HCT116 (cell line): ENCODE measurements at regions not wholly inside any gene's neighbourhood (a gene's known extent, or its start where the extent isn't known, plus 50 kb on each side); places are given as distances from the start of the nearest gene placed in this dataset.

ENCODE experiments used
- ATAC-seq: fragments of 200-7000 bp; cut with Tn5 transposase; 2 replicates; pipeline ENCODE4 v1.9.1; 2020; ENCODE audit warnings: mild to moderate bottlenecking, moderate library complexity
- BruUV-seq: library from RNA; stranded (reverse); fragments of 400-500 nt; replicated peaks from 2 replicates; lab custom pipeline; 2021; lab: Mats Ljungman, UMichigan
- CTCF ChIA-PET: fragments of 300-600 bp; sonication (Branson Sonifier 250); formaldehyde crosslinking; loops from one replicate; lab custom pipeline; 2021; ENCODE audit warnings: antibody characterized with exemption; lab: Charles Lee
- POLR2A ChIA-PET: fragments of 300-600, 350-600 bp; sonication (Branson Sonifier 250); formaldehyde crosslinking; loops from one replicate; lab custom pipeline; 2021; ENCODE audit warnings: antibody characterized with exemption; lab: Charles Lee
- RAD21 ChIA-PET, 2 experiments: fragments of 300-600 bp; sonication (Branson Sonifier 250); formaldehyde crosslinking; loops; one replicate each; lab custom pipeline; 2023; ENCODE audit warnings: low total read pairs in 2 of 2; ENCODE audit not compliant: uncharacterized antibody in 2 of 2, unreplicated experiment in 2 of 2, low non-redundant PET in 1 of 2; lab: Charles Lee
- DNase-seq: peaks from one replicate; pipeline ENCODE4 v3.0.0-alpha.2; 2010; ENCODE audit warnings: low read depth, low spot score
- H2AFZ ChIP-seq: fragments of 200-600 bp; shearing (Covaris generic), sonication (generic); 2 replicates; pipeline ENCODE4 v1.6.1; 2017; ENCODE audit warnings: low read depth, mixed run types, mixed read lengths, antibody characterized with exemption, low read length; ENCODE audit not compliant: poor library complexity, severe bottlenecking
- H3K27ac ChIP-seq: 2 replicates; pipeline ENCODE4 v1.5.1; 2012; ENCODE audit warnings: low read depth, low read length
- H3K27me3 ChIP-seq: fragments of 200-600 bp; sonication (generic); 2 replicates; pipeline ENCODE4 v1.6.1; 2016; ENCODE audit warnings: mixed run types, low read length, mixed read lengths; ENCODE audit not compliant: insufficient read depth
- H3K36me3 ChIP-seq, 2 experiments: fragments of 200-500 bp in 1 of 2; fragments of 200-600 bp in 1 of 2; sonication (Bioruptor generic) in 1 of 2; sonication (generic) in 1 of 2; 2 replicates each; pipeline versions ENCODE4 v1.5.1 to v1.6.1; 2014 to 2016; ENCODE audit warnings: low read length in 2 of 2, inconsistent platforms in 1 of 2, mixed read lengths in 1 of 2, mixed run types in 1 of 2; ENCODE audit not compliant: insufficient read depth in 2 of 2, control insufficient read depth in 1 of 2
- H3K4me1 ChIP-seq, 2 experiments: fragments of 200-600 bp in 1 of 2; sonication (generic) in 1 of 2; 2 replicates each; pipeline versions ENCODE4 v1.5.1 to v1.6.1; 2012 to 2017; ENCODE audit warnings: low read length in 2 of 2, inconsistent platforms in 1 of 2, mild to moderate bottlenecking in 1 of 2, mixed read lengths in 1 of 2, mixed run types in 1 of 2, moderate library complexity in 1 of 2; ENCODE audit not compliant: insufficient read depth in 2 of 2, control insufficient read depth in 1 of 2
- H3K4me2 ChIP-seq: fragments of 200-600 bp; sonication (generic); 2 replicates; pipeline ENCODE4 v1.6.1; 2017; ENCODE audit warnings: mixed run types, low read length, mixed read lengths
- H3K4me3 ChIP-seq, 2 experiments: fragments of 200-600 bp in 1 of 2; sonication (generic) in 1 of 2; replicated peaks in 1 of 2; 2 replicates each; pipeline ENCODE4 v1.5.1; 2011 to 2016; ENCODE audit warnings: low read length in 2 of 2, control low read depth in 1 of 2, low read depth in 1 of 2, mild to moderate bottlenecking in 1 of 2, mixed read lengths in 1 of 2, mixed run types in 1 of 2
- H3K79me2 ChIP-seq: fragments of 200-600 bp; sonication (generic); 2 replicates; pipeline ENCODE4 v1.6.1; 2017; ENCODE audit warnings: mild to moderate bottlenecking, mixed run types, low read length, moderate library complexity, mixed read lengths; ENCODE audit not compliant: insufficient read depth
- H3K9ac ChIP-seq: fragments of 200-600 bp; sonication (generic); 2 replicates; pipeline ENCODE4 v1.6.1; 2016; ENCODE audit warnings: low read length, mixed read lengths
- H3K9me2 ChIP-seq: fragments of 200-600 bp; sonication (generic), shearing (Covaris generic); 2 replicates; pipeline ENCODE4 v1.6.1; 2017; ENCODE audit warnings: mixed run types, mild to moderate bottlenecking, moderate library complexity; ENCODE audit not compliant: insufficient read depth
- H3K9me3 ChIP-seq, 2 experiments: fragments of 200-500 bp in 1 of 2; fragments of 200-600 bp in 1 of 2; sonication (Bioruptor generic) in 1 of 2; sonication (generic) in 1 of 2; 2 replicates each; pipeline ENCODE4 v1.6.1; 2014 to 2017; ENCODE audit warnings: low read length in 2 of 2, mixed read lengths in 2 of 2, inconsistent platforms in 1 of 2, low read depth in 1 of 2, mild to moderate bottlenecking in 1 of 2, mixed run types in 1 of 2, moderate library complexity in 1 of 2; ENCODE audit not compliant: control insufficient read depth in 1 of 2, insufficient read depth in 1 of 2
- H4K20me1 ChIP-seq: fragments of 200-600 bp; sonication (generic), shearing (Covaris generic); 2 replicates; pipeline ENCODE4 v1.6.1; 2017; ENCODE audit warnings: mixed run types, mild to moderate bottlenecking, moderate library complexity; ENCODE audit not compliant: insufficient read depth
- CBX3 ChIP-seq: IDR thresholded peaks from 2 replicates; pipeline ENCODE4 v1.6.1; 2012; ENCODE audit warnings: low read depth
- CEBPB ChIP-seq: IDR thresholded peaks from 2 replicates; pipeline ENCODE4 v1.6.1; 2012; ENCODE audit warnings: low read depth
- EGR1 ChIP-seq: IDR thresholded peaks from 2 replicates; pipeline ENCODE4 v1.6.1; 2012; ENCODE audit warnings: low read depth
- ELF1 ChIP-seq: IDR thresholded peaks from 2 replicates; pipeline ENCODE4 v1.6.1; 2012; ENCODE audit warnings: low read depth, borderline replicate concordance
- EZH2 ChIP-seq: fragments of 200-600 bp; sonication (generic); IDR thresholded peaks from 2 replicates; pipeline ENCODE4 v1.6.1; 2017; ENCODE audit warnings: antibody characterized with exemption, mixed run types
- EZH2phosphoT487 ChIP-seq: fragments of 200-600 bp; IDR thresholded peaks from 2 replicates; pipeline ENCODE4 v1.6.1; 2018; ENCODE audit warnings: antibody characterized with exemption, borderline replicate concordance
- FOSL1 ChIP-seq: IDR thresholded peaks from 2 replicates; pipeline ENCODE4 v1.6.1; 2012; ENCODE audit warnings: low read depth
- JUND ChIP-seq: IDR thresholded peaks from 2 replicates; pipeline ENCODE4 v1.6.1; 2012
- POLR2A ChIP-seq: IDR thresholded peaks from 2 replicates; pipeline ENCODE4 v1.7.0; 2011; ENCODE audit warnings: borderline replicate concordance; ENCODE audit not compliant: insufficient read depth, insufficient read length; ENCODE audit errors: extremely low read depth
- POLR2AphosphoS5 ChIP-seq: IDR thresholded peaks from 2 replicates; pipeline ENCODE4 v1.6.1; 2011; ENCODE audit warnings: mild to moderate bottlenecking, low read depth, low read length, moderate library complexity
- SIN3A ChIP-seq: IDR thresholded peaks from 2 replicates; pipeline ENCODE4 v1.6.1; 2012; ENCODE audit warnings: low read depth
- SP1 ChIP-seq: IDR thresholded peaks from 2 replicates; pipeline ENCODE4 v1.6.1; 2012; ENCODE audit warnings: low read depth
- SRF ChIP-seq: IDR thresholded peaks from 2 replicates; pipeline ENCODE4 v1.6.1; 2012; ENCODE audit warnings: low read depth
- YY1 ChIP-seq: IDR thresholded peaks from 2 replicates; pipeline ENCODE4 v1.6.1; 2011; ENCODE audit warnings: low read length, low read depth, moderate library complexity, mild to moderate bottlenecking; ENCODE audit not compliant: insufficient replicate concordance; ENCODE audit errors: extremely low read depth
- ZFX ChIP-seq: fragments of 450-650 bp; IDR thresholded peaks from 2 replicates; pipeline ENCODE4 v1.6.1; 2017
- ZNF274 ChIP-seq: fragments of 200-500 bp; sonication (Bioruptor generic); IDR thresholded peaks from 2 replicates; pipeline ENCODE4 v1.6.1; 2014; ENCODE audit warnings: mild to moderate bottlenecking, low read depth, low read length, inconsistent platforms
- intact Hi-C: fragments of 100-400 bp; cut with micrococcal nuclease; formaldehyde crosslinking; loops from 2 replicates; pipeline ENCODE4 v1.10.0; 2022
- TF ChIP-seq, protein P1 (sequence below): IDR thresholded peaks from 2 replicates; pipeline ENCODE4 v1.6.1; 2012; ENCODE audit warnings: low read depth
- TF ChIP-seq, protein P2 (sequence below): IDR thresholded peaks from 2 replicates; pipeline ENCODE4 v1.6.1; 2011; ENCODE audit warnings: mild to moderate bottlenecking, low read length, moderate library complexity; ENCODE audit not compliant: insufficient replicate concordance; ENCODE audit errors: extremely low read depth
- TF ChIP-seq, protein P3 (sequence below): IDR thresholded peaks from 2 replicates; pipeline ENCODE4 v1.6.1; 2012
- TF ChIP-seq, protein P4 (sequence below): IDR thresholded peaks from 2 replicates; pipeline ENCODE4 v1.6.1; 2012

DNA sequence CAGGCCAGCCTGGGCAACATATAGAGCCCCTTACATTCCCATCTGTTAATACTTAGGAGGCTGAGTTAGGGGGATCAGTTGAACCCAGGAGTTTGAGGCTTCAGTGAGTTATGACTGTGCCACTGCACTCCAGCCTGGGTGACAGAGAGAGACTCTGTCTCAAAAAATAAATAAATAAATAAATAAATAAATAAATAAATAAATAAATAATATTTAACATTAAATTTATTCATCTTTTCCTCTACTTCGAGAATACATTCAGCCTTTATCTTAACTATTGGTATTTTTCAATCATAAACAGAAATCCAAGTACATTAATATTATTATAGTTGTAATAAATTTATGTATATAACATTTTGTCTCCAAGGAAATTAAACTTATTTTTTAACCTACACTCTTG is 1227.7 kb upstream of the GJE1 start:
- Histone ChIP-seq H2AFZ (no peak overlapping the region), H3K36me3 (no peaks in the 10 kb centered on the region), H3K27ac (no peak overlapping the region), H3K9ac (no peak overlapping the region), H3K9me3 (no peaks in the 10 kb centered on the region; a peak in 1 of 4 replicates), H4K20me1 (no peaks in the 10 kb centered on the region), H3K79me2 (no peaks in the 10 kb centered on the region), H3K9me2 (no peaks in the 10 kb centered on the region; the same call in 1 of the 2 replicates), H3K27me3 (no peaks in the 10 kb centered on the region), H3K4me3 (no peak overlapping the region), H3K4me1 (no peaks in the 10 kb centered on the region), H3K4me2 (no peak overlapping the region)
- ChIA-PET POLR2A (no interaction called here), RAD21 (no interaction called here), CTCF (no interaction called here)
- no peak for DNase-seq
- intact Hi-C loops: no loop called here
- BruUV-seq: no TSS peak
- TF ChIP-seq ELF1 (no peak), FOSL1 (no peak), SP1 (no peak), CBX3 (no peak), EGR1 (no peak), EZH2 (no peak), ZNF274 (no peak), POLR2AphosphoS5 (no peak), ZFX (no peak), POLR2A (no peak), YY1 (no peak), JUND (no peak), SRF (no peak), SIN3A (no peak), CEBPB (no peak), EZH2phosphoT487 (no peak)
- TF ChIP-seq, protein P1, sequence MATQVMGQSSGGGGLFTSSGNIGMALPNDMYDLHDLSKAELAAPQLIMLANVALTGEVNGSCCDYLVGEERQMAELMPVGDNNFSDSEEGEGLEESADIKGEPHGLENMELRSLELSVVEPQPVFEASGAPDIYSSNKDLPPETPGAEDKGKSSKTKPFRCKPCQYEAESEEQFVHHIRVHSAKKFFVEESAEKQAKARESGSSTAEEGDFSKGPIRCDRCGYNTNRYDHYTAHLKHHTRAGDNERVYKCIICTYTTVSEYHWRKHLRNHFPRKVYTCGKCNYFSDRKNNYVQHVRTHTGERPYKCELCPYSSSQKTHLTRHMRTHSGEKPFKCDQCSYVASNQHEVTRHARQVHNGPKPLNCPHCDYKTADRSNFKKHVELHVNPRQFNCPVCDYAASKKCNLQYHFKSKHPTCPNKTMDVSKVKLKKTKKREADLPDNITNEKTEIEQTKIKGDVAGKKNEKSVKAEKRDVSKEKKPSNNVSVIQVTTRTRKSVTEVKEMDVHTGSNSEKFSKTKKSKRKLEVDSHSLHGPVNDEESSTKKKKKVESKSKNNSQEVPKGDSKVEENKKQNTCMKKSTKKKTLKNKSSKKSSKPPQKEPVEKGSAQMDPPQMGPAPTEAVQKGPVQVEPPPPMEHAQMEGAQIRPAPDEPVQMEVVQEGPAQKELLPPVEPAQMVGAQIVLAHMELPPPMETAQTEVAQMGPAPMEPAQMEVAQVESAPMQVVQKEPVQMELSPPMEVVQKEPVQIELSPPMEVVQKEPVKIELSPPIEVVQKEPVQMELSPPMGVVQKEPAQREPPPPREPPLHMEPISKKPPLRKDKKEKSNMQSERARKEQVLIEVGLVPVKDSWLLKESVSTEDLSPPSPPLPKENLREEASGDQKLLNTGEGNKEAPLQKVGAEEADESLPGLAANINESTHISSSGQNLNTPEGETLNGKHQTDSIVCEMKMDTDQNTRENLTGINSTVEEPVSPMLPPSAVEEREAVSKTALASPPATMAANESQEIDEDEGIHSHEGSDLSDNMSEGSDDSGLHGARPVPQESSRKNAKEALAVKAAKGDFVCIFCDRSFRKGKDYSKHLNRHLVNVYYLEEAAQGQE: no peak
- TF ChIP-seq, protein P2, sequence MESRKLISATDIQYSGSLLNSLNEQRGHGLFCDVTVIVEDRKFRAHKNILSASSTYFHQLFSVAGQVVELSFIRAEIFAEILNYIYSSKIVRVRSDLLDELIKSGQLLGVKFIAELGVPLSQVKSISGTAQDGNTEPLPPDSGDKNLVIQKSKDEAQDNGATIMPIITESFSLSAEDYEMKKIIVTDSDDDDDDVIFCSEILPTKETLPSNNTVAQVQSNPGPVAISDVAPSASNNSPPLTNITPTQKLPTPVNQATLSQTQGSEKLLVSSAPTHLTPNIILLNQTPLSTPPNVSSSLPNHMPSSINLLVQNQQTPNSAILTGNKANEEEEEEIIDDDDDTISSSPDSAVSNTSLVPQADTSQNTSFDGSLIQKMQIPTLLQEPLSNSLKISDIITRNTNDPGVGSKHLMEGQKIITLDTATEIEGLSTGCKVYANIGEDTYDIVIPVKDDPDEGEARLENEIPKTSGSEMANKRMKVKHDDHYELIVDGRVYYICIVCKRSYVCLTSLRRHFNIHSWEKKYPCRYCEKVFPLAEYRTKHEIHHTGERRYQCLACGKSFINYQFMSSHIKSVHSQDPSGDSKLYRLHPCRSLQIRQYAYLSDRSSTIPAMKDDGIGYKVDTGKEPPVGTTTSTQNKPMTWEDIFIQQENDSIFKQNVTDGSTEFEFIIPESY: no peak
- TF ChIP-seq, protein P3, sequence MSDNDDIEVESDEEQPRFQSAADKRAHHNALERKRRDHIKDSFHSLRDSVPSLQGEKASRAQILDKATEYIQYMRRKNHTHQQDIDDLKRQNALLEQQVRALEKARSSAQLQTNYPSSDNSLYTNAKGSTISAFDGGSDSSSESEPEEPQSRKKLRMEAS: no peak
- TF ChIP-seq, protein P4, sequence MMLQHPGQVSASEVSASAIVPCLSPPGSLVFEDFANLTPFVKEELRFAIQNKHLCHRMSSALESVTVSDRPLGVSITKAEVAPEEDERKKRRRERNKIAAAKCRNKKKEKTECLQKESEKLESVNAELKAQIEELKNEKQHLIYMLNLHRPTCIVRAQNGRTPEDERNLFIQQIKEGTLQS: no peak
- ATAC-seq: no peak
